NCI-H2107 (cell line): ENCODE measurements at regions not wholly inside any gene's neighbourhood (a gene's known extent, or its start where the extent isn't known, plus 50 kb on each side); places are given as distances from the start of the nearest gene placed in this dataset.

Experiments
- DNase-seq: peaks from one replicate; lab custom pipeline; 2025; lab: John Stamatoyannopoulos, UW

GRCh38 chr14:58846682-58847465, 209.1 kb downstream of the DACT1 start:
- DNase-seq, result no peak

- no peak for DNase-seq
Measured at GRCh38 chr14:58848365-58848764, 210.6 kb downstream of the DACT1 start.

GRCh38 chr14:58849601-58850000, 211.8 kb downstream of the DACT1 start:
- DNase-seq, result no peak

- DNase-seq, result no peak
Measured at GRCh38 chr14:58850011-58850410, 212.2 kb downstream of the DACT1 start.

- DNase-seq, result no peak
Measured at GRCh38 chr14:58861586-58861985, 223.8 kb downstream of the DACT1 start.

GRCh38 chr14:58862416-58863160, 224.8 kb downstream of the DACT1 start:
- no peak for DNase-seq

- no peak for DNase-seq
Measured at GRCh38 chr14:58863661-58864345, 226.0 kb downstream of the DACT1 start.

- DNase-seq, result no peak
Measured at GRCh38 chr14:58864751-58865513, 227.2 kb downstream of the DACT1 start.

GRCh38 chr14:58865514-58866281, 227.9 kb downstream of the DACT1 start:
- DNase-seq, result no peak

GRCh38 chr14:58866391-58866790, 228.6 kb downstream of the DACT1 start:
- no peak for DNase-seq

- DNase-seq, result no peak
Measured at GRCh38 chr14:58870961-58871360, 233.2 kb downstream of the DACT1 start.

- DNase-seq, result no peak
Measured at GRCh38 chr14:58871573-58871972, 233.8 kb downstream of the DACT1 start.

- DNase-seq, result no peak
Measured at GRCh38 chr14:58872061-58872460, 234.3 kb downstream of the DACT1 start.

GRCh38 chr14:58873228-58873953, 235.6 kb downstream of the DACT1 start:
- DNase-seq, result no peak

- DNase-seq, result no peak
Measured at GRCh38 chr14:58875613-58876012, 237.9 kb downstream of the DACT1 start.

GRCh38 chr14:58876608-58877007, 238.8 kb downstream of the DACT1 start:
- no peak for DNase-seq

GRCh38 chr14:58878439-58879139, 240.8 kb downstream of the DACT1 start:
- DNase-seq, result no peak

GRCh38 chr14:58881433-58881832, 243.7 kb downstream of the DACT1 start:
- DNase-seq, result no peak

GRCh38 chr14:58882577-58883018, 244.8 kb downstream of the DACT1 start:
- DNase-seq, result peak; percentile 5

- DNase-seq, result no peak
Measured at GRCh38 chr14:58884442-58884841, 246.7 kb downstream of the DACT1 start.
